ENCODE measurements at regions not wholly inside any gene's neighbourhood (a gene's known extent, or its start where the extent isn't known, plus 50 kb on each side); places are given as distances from the start of the nearest gene placed in this dataset.

GRCh38 chr12:32995623-32996022 lies 99.0 kb upstream of the PKP2 start:
- no peak overlapping the region for H2BK12ac ChIP-seq (ENCODE audit: low read length)
- DNase-seq (ENCODE audit: low spot score), result no peak
- peaks cover 2 to 5% of the 10 kb centered on the region in 2 donors for H3K4me1 ChIP-seq (ENCODE audit: control insufficient read depth in 2 of 2, insufficient read depth in 1 of 2, low read depth in 1 of 2, low read length in 2 of 2)
- no peak overlapping the region for H3K9ac ChIP-seq (ENCODE audit: low read depth, low read length, poor library complexity)
- no peak overlapping the region for H3K4me2 ChIP-seq (ENCODE audit: insufficient read depth, low read length, poor library complexity, severe bottlenecking)
- H2AFZ ChIP-seq (ENCODE audit: low read length), result no peak overlapping the region
- H3K18ac ChIP-seq (ENCODE audit: low read length), result no peak overlapping the region
- no CpG with 5 or more reads among the region's 2 CpGs for WGBS, 2 donors (ENCODE audit: extremely low coverage in 2 of 2, insufficient read length in 2 of 2, insufficient replicate concordance in 1 of 2)
- no peak overlapping the region for H2AK5ac ChIP-seq (ENCODE audit: low read depth, low read length)
- no peaks in the 10 kb centered on the region for H3K36me3 ChIP-seq (replicated peaks in 1 of 2; ENCODE audit: control insufficient read depth in 2 of 2, insufficient read depth in 2 of 2, low read length in 2 of 2)
- H3K9me3 ChIP-seq (replicated peaks in 1 of 2; ENCODE audit: control insufficient read depth in 2 of 2, insufficient read depth in 1 of 2, low read depth in 1 of 2, low read length in 2 of 2), result no peaks in the 10 kb centered on the region
- H3K14ac ChIP-seq (ENCODE audit: low read length), result no peak overlapping the region
- H2BK5ac ChIP-seq (ENCODE audit: low read length), result no peak overlapping the region
- no peak overlapping the region for H3K4me3 ChIP-seq (ENCODE audit: low read length in 2 of 2)
- H2BK120ac ChIP-seq (ENCODE audit: low read depth, low read length), result no peak overlapping the region
- H3K79me1 ChIP-seq (ENCODE audit: low read depth, low read length), result no peaks in the 10 kb centered on the region
- H4K8ac ChIP-seq (ENCODE audit: low read depth, low read length), result no peak overlapping the region
- H3K27me3 ChIP-seq (ENCODE audit: control insufficient read depth in 3 of 3, insufficient read depth in 3 of 3, low read depth in 1 of 3, low read length in 3 of 3), result no peaks in the 10 kb centered on the region
- H2BK15ac ChIP-seq (ENCODE audit: low read length), result no peak overlapping the region
- no peak overlapping the region for H3K27ac ChIP-seq (replicated peaks; ENCODE audit: low read length)
- H3K4ac ChIP-seq (ENCODE audit: low read length), result no peak overlapping the region
- H3K23ac ChIP-seq (ENCODE audit: low read depth, low read length, poor library complexity), result no peak overlapping the region
- H4K91ac ChIP-seq (ENCODE audit: low read depth, low read length, poor library complexity), result no peak overlapping the region

GRCh38 chr12:32993404-32993803 lies 96.8 kb upstream of the PKP2 start:
- H3K36me3 ChIP-seq (replicated peaks in 1 of 2; ENCODE audit: control insufficient read depth in 2 of 2, insufficient read depth in 2 of 2, low read length in 2 of 2), result no peaks in the 10 kb centered on the region
- H3K14ac ChIP-seq (ENCODE audit: low read length), result no peak overlapping the region
- no peak overlapping the region for H2BK12ac ChIP-seq (ENCODE audit: low read length)
- H4K91ac ChIP-seq (ENCODE audit: low read depth, low read length, poor library complexity), result no peak overlapping the region
- no peaks in the 10 kb centered on the region for H3K27me3 ChIP-seq (ENCODE audit: control insufficient read depth in 3 of 3, insufficient read depth in 3 of 3, low read depth in 1 of 3, low read length in 3 of 3)
- no peak overlapping the region for H3K4ac ChIP-seq (ENCODE audit: low read length)
- no peak overlapping the region for H2BK5ac ChIP-seq (ENCODE audit: low read length)
- H2BK15ac ChIP-seq (ENCODE audit: low read length), result no peak overlapping the region
- no peak overlapping the region for H3K27ac ChIP-seq (replicated peaks; ENCODE audit: low read length)
- DNase-seq (ENCODE audit: low spot score), result no peak
- H3K18ac ChIP-seq (ENCODE audit: low read length), result no peak overlapping the region
- no CpG with 5 or more reads among the region's 4 CpGs for WGBS, 2 donors (ENCODE audit: extremely low coverage in 2 of 2, insufficient read length in 2 of 2, insufficient replicate concordance in 1 of 2)
- H3K79me1 ChIP-seq (ENCODE audit: low read depth, low read length), result no peaks in the 10 kb centered on the region
- no peaks in the 10 kb centered on the region for H3K9me3 ChIP-seq (replicated peaks in 1 of 2; ENCODE audit: control insufficient read depth in 2 of 2, insufficient read depth in 1 of 2, low read depth in 1 of 2, low read length in 2 of 2)
- no peak overlapping the region for H3K4me3 ChIP-seq (ENCODE audit: low read length in 2 of 2)
- H3K4me2 ChIP-seq (ENCODE audit: insufficient read depth, low read length, poor library complexity, severe bottlenecking), result no peak overlapping the region
- peaks cover 4 to 5% of the 10 kb centered on the region in 2 donors for H3K4me1 ChIP-seq (ENCODE audit: control insufficient read depth in 2 of 2, insufficient read depth in 1 of 2, low read depth in 1 of 2, low read length in 2 of 2)
- H3K23ac ChIP-seq (ENCODE audit: low read depth, low read length, poor library complexity), result no peak overlapping the region
- H2AFZ ChIP-seq (ENCODE audit: low read length), result no peak overlapping the region
- H2BK120ac ChIP-seq (ENCODE audit: low read depth, low read length), result no peak overlapping the region
- H4K8ac ChIP-seq (ENCODE audit: low read depth, low read length), result no peak overlapping the region
- H2AK5ac ChIP-seq (ENCODE audit: low read depth, low read length), result no peak overlapping the region
- no peak overlapping the region for H3K9ac ChIP-seq (ENCODE audit: low read depth, low read length, poor library complexity)

GRCh38 chr12:32989705-32990104 lies 93.1 kb upstream of the PKP2 start:
- Histone ChIP-seq H3K9ac (ENCODE audit: low read depth, low read length, poor library complexity) (no peak overlapping the region), H4K91ac (ENCODE audit: low read depth, low read length, poor library complexity) (no peak overlapping the region), H4K8ac (ENCODE audit: low read depth, low read length) (no peak overlapping the region), H3K14ac (ENCODE audit: low read length) (no peak overlapping the region), H3K9me3 (replicated peaks in 1 of 2; ENCODE audit: control insufficient read depth in 2 of 2, insufficient read depth in 1 of 2, low read depth in 1 of 2, low read length in 2 of 2) (no peaks in the 10 kb centered on the region), H3K4me2 (ENCODE audit: insufficient read depth, low read length, poor library complexity, severe bottlenecking) (no peak overlapping the region), H2BK15ac (ENCODE audit: low read length) (no peak overlapping the region), H2BK120ac (ENCODE audit: low read depth, low read length) (no peak overlapping the region), H3K27ac (replicated peaks; ENCODE audit: low read length) (no peak overlapping the region), H3K4me3 (ENCODE audit: low read length in 2 of 2) (no peak overlapping the region), H3K36me3 (replicated peaks in 1 of 2; ENCODE audit: control insufficient read depth in 2 of 2, insufficient read depth in 2 of 2, low read length in 2 of 2) (no peaks in the 10 kb centered on the region), H3K23ac (ENCODE audit: low read depth, low read length, poor library complexity) (no peak overlapping the region), H3K79me1 (ENCODE audit: low read depth, low read length) (no peaks in the 10 kb centered on the region), H2BK5ac (ENCODE audit: low read length) (no peak overlapping the region), H3K27me3 (ENCODE audit: control insufficient read depth in 3 of 3, insufficient read depth in 3 of 3, low read depth in 1 of 3, low read length in 3 of 3) (no peaks in the 10 kb centered on the region), H2AFZ (ENCODE audit: low read length) (no peak overlapping the region), H3K18ac (ENCODE audit: low read length) (no peak overlapping the region), H3K4ac (ENCODE audit: low read length) (no peak overlapping the region), H3K4me1 (ENCODE audit: control insufficient read depth in 2 of 2, insufficient read depth in 1 of 2, low read depth in 1 of 2, low read length in 2 of 2) (peaks cover 3 to 4% of the 10 kb centered on the region in 2 donors), H2BK12ac (ENCODE audit: low read length) (no peak overlapping the region), H2AK5ac (ENCODE audit: low read depth, low read length) (no peak overlapping the region)
- DNase-seq (ENCODE audit: low spot score), result no peak

- H3K4me1 ChIP-seq (ENCODE audit: control insufficient read depth in 2 of 2, insufficient read depth in 1 of 2, low read depth in 1 of 2, low read length in 2 of 2), result peaks cover 2 to 3% of the 10 kb centered on the region in 2 donors
- no CpG with 5 or more reads among the region's 4 CpGs for WGBS, 2 donors (ENCODE audit: extremely low coverage in 2 of 2, insufficient read length in 2 of 2, insufficient replicate concordance in 1 of 2)
- no peak overlapping the region for H3K4me3 ChIP-seq (ENCODE audit: low read length in 2 of 2)
- H3K9ac ChIP-seq (ENCODE audit: low read depth, low read length, poor library complexity), result no peak overlapping the region
- H2BK12ac ChIP-seq (ENCODE audit: low read length), result no peak overlapping the region
- no peak overlapping the region for H2BK5ac ChIP-seq (ENCODE audit: low read length)
- no peak overlapping the region for H3K18ac ChIP-seq (ENCODE audit: low read length)
- H3K27ac ChIP-seq (replicated peaks; ENCODE audit: low read length), result no peak overlapping the region
- no peak overlapping the region for H3K4me2 ChIP-seq (ENCODE audit: insufficient read depth, low read length, poor library complexity, severe bottlenecking)
- no peaks in the 10 kb centered on the region for H3K9me3 ChIP-seq (replicated peaks in 1 of 2; ENCODE audit: control insufficient read depth in 2 of 2, insufficient read depth in 1 of 2, low read depth in 1 of 2, low read length in 2 of 2)
- H3K23ac ChIP-seq (ENCODE audit: low read depth, low read length, poor library complexity), result no peak overlapping the region
- H2BK120ac ChIP-seq (ENCODE audit: low read depth, low read length), result no peak overlapping the region
- no peak overlapping the region for H2AFZ ChIP-seq (ENCODE audit: low read length)
- H3K14ac ChIP-seq (ENCODE audit: low read length), result no peak overlapping the region
- H4K8ac ChIP-seq (ENCODE audit: low read depth, low read length), result no peak overlapping the region
- no peak overlapping the region for H2BK15ac ChIP-seq (ENCODE audit: low read length)
- no peak overlapping the region for H4K91ac ChIP-seq (ENCODE audit: low read depth, low read length, poor library complexity)
- H2AK5ac ChIP-seq (ENCODE audit: low read depth, low read length), result no peak overlapping the region
- no peak overlapping the region for H3K4ac ChIP-seq (ENCODE audit: low read length)
- no peaks in the 10 kb centered on the region for H3K36me3 ChIP-seq (replicated peaks in 1 of 2; ENCODE audit: control insufficient read depth in 2 of 2, insufficient read depth in 2 of 2, low read length in 2 of 2)
- peak; percentile 35 for DNase-seq (ENCODE audit: low spot score)
- H3K27me3 ChIP-seq (ENCODE audit: control insufficient read depth in 3 of 3, insufficient read depth in 3 of 3, low read depth in 1 of 3, low read length in 3 of 3), result no peaks in the 10 kb centered on the region
- H3K79me1 ChIP-seq (ENCODE audit: low read depth, low read length), result no peaks in the 10 kb centered on the region
These were observed 92.4 kb upstream of the PKP2 start for GRCh38 chr12:32988982-32989381.

All from neuronal stem cell (in vitro differentiated cells).